Fibroblast of skin of right biceps (primary cell): ENCODE measurements at regions not wholly inside any gene's neighbourhood (a gene's known extent, or its start where the extent isn't known, plus 50 kb on each side); places are given as distances from the start of the nearest gene placed in this dataset.

Experiments used
- DNase-seq: peaks from one replicate; pipeline ENCODE4 v3.0.0-alpha.2; 2013

DNA sequence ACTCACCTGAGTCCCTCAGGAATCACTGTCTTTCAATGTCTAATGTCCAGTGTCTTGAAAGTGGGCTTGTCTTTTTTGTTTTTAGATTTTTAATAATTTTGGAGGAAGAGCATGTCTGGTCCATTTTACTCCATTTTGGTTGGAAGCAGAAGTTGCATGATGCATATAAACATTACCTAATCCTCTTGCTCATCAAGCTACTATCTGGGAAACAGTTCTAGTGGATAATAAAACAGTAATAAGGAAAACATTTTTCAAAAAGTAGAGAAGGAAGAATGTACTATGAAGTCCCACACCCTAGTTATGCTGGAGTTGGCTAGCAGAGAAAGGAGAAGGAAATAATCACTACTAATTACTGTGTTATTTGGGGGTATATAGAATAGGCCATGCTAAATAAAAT lies 263.7 kb downstream of the ETAA1 start:
- no peak for DNase-seq

DNA sequence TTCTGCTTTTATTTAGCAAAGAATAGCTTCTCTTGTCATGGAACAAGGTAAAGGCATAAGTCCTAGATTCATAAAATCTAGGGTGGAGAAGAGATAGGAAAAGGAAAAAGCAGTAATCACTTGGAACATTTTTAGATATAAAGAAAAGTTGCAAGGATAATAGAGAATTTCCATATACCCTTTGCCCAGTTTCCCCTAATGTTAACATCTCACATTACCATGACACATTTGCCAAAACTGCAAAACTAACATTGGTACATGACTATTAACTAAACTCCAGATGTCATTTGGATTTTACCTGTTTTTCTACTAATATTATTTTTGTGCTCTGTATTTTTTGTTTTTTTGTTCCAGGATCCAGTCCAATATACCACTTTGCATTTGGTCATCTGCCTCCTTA lies 265.1 kb downstream of the ETAA1 start:
- no peak for DNase-seq

DNA sequence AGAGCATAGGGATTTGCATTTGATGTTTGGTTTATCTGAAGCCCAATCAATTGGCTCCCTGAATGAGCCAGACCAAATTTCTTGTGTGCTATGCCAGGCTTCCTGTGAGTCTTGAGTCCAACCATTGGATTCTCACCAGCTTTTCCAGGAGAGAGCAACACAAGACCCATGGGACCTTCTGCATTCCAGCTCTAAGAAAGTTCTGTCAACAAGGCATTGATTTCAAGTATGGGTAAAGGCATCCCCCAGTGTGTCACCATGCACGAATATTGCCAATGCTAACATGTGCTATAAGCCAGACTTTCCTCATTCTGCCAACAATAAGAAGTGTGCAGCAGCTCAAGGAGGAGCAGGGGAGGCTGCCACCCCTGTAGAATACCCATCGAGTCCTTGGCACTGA lies 266.6 kb downstream of the ETAA1 start:
- peak; percentile 16 for DNase-seq

DNA sequence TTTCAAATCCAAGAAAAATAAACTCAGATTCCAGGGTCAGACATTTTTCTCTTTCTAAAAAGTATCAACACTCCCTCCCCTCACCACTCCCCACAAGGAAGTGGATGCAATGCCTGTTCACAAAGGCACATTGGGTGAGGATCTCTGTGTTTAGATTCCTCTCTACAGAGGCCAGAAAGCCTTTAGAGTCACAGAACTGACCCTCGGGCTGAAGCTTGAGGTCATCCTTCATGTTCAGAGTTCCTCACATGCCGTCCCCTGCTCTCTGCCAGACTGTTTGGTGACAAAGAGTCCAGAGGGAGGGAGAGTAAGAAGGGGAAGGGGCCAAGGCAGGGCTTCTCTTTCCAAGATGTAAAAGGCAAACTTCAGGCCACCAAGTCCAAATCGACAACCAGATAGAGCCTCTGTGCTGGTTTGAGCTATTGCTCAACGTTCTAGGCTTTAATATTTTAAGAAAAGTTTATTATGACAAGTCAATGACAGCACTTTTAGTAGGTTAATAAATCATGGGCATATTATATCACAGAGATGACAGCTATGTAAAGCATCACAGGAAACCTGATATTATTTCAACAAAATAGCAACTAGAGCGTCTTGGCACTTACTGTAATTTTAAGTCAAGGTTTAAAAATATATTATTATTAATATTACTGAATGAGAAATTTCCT lies 269.4 kb downstream of the ETAA1 start:
- DNase-seq: peak; percentile 34

DNA sequence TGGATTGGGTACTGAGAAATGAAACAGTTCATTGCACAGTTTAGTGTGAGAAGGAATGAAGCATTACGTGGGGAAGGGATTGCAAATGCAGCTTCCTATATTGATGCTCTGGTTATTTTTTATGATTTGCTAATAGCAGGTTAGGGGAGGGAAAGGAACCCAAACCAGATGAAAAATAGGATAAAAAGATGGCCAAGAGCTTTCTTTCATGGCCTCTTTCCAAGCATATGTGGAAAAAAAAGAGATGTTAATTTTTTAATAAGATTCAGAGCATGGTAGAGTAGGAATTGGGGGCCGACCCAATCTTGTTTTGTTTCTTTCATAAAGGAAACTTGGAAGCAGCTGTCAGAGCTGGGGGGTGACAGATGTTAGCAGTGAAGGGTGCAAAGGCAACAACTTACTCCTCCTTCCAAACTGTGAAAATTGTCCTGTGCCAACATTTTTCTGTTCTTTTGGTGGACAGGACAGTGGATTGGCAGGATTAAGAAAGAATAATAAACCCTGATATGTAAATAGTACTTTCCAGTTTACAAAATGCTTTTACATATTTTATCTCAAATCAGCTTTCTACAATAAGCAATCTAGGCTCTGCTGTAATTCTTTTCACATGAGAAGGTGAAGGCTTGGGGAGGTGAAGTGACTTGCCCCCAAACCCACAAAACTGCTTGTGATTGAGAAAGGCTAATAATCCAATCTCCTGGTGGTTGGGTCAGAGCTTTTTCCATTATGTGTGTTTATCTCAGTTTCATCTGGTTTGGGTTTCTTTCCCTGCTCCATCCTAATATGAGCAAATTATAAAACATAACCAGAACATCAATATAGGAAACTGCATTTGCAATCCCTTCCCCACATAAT lies 270.1 kb downstream of the ETAA1 start:
- no peak for DNase-seq

DNA sequence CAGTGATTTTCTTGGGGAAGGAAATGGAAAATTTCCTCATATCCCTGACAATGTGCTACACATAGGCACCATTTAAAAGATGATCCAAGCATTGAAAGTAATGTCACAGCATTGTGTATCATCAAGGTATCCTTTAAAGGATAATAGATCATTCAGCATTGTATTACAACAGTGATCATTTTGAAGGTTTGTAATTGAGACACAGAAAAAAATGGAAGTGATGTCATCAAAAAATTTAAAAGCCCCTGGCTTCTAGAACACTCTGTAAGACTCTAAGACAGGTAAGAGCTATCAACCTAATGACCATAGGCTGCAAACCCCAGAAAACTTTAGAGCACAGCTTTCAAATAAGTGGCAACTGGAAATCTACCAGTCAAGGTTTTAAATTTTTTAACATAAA lies 271.4 kb downstream of the ETAA1 start:
- DNase-seq: no peak

DNA sequence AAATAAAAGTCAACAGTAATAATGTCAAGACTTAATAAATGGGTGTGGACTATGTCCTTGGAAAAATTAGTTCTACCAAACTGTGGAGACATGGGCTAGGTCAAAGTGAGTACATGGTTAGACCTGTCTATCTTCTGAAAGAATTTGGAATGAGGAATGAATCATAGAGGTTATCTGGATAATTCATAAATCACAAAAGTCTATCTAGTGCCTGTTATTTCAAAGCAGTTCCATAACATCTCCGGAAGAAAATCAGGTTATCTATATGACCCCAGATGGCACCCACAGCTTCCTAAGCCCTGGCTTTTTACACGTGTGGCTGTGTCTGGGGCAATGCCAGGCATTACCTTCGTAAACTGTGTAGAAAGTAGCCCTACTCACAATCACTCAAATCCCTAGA lies 272.0 kb downstream of the ETAA1 start:
- no peak for DNase-seq

DNA sequence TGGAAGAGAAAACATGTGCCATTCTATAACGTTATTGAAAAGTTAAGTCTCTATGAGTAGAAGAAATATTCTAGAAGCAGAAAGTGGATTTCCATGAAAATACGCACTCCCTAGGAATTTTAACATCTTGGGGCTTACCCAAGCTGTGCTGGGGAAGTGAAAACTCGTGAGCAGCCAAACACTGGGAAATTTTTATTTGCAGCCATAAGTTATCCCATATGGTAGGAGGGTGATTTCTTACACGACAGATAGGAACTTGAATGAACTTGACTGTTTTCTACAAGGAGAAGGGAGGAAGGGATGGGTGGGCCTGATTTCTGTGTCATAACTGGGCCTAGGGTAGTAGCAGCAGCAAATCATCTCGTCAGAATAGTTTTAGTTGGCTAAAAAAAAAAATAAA lies 272.6 kb downstream of the ETAA1 start:
- no peak for DNase-seq

DNA sequence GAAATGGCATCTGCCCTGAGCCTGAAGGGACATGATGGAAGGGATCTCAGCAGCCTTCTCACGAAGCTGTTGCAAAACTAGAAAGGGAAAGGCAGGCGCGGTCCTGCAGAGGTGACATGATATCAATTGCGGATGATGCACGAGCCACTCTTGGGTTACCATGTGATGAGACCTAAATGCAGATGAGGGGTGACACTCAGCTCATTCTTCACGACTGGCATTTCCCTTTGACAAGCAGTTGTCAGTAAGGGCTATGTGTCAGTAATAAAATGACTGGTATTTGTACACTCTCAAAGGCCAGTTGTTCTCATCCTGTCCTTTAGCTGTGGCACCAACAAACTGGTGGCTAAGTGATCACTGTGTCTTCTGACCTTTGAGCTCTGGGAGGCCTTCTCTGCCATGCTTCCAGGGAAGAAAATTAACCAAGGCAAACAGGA lies 273.6 kb downstream of the ETAA1 start:
- DNase-seq: no peak

DNA sequence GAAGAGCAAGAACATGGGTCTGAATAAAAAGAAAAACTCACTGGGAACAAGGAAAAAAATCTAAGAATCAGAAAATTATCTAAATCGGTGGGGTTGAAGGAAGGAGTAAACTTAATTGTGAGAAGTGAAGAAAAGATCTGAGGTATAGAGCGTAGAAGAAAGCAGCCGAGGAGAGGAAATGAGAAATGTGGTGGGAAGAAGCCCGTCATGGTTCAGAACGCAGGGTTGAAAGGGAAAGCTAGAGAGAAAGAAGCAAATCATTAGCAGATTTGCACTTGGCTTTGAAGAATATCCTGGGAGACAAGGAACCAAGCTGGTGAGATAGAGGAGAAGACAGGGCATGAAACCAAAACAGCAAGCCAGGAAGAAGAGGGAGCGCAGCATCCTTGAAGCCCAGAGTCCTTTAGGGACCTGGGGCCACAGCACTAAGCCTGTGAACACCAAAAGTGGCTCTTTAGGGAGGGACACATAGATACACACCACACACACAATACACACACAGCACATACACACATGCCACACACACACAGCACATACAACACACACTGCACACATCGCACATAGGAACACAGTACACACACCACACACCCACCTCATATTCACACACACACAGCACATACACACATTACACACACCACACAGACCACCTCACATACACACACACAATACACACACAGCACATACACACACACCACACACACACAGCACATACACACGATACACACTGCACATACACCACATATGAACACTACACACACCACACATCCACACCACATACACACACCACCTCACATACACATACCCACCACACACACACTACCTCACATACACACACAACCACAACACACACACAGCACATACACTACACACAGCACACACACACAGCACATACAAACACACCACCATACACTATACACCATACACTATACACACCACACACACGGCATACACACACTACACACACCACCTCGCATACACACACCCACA lies 274.6 kb downstream of the ETAA1 start:
- DNase-seq: no peak

DNA sequence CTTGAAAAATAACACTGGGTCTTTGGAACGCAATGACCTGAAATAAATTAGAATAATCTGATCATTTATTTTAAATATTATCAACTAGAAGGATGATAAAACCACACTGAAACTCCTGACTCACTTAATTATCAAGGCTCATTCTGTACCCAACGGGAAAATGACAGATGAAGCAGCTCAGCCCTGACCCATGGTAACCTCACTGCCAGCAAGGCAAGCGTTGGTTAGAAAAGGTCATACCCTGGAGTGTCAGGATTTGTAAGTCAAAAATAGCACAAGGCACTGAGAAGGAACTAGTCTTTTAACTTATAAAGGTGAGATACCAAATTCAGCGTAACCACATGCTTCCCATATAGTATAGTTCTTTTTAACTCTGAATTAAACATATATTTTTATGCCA lies 277.5 kb downstream of the ETAA1 start:
- no peak for DNase-seq

DNA sequence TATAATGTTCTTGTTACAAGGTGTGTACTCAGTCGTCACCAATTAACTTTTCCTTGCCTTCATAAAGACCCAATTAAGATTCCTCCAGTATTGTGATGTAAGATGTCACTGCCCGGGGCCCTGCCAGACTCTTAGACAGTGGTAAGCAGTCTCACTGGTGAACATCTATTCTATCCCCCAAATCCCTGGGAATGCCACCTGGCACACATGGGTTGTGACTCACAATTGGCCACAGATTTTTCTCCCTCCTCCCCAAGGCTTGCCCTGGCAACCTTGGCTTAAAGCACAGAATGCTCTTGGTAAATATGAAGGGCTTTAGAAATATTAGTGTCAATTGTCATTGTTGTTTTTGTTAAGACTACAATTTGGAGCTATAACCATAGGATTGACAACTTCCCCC lies 287.9 kb downstream of the ETAA1 start:
- no peak for DNase-seq

DNA sequence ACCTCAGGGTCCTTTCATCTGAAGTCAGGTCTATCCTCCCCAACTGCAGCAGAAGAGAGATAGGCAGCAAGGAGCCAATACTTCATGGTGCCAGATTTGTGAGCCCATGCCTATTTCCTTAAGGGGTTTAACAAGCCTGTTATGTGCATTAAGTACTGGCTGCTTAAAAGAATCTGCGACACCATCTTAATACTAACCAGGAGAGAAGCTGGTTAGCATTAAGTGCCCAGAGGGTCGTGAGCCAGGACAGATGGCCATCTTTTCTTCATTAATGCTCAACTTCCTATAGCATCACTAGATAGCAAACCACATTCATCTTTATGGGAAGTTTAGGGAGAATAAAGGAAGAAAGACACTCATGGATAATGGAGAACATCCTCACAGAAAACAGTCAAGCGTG lies 289.1 kb downstream of the ETAA1 start:
- no peak for DNase-seq

DNA sequence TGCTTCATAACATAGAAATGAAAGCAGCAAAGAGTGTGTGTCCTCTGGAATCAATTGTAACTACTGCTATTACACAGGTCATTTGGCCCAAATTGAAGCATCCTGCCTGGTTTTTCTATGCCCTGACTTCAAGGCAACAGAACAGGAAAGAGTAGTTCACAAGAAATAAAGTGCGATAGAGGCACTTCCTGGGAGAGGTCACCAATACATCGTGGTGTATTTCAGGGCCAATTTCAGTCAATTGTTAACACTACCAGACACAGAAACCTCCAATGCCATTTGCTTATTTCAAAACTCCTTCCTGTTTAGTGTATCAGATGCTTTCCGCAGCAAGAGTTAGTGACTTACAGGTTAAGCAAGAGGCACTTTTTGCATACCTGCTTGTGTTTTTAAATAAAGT lies 292.1 kb downstream of the ETAA1 start:
- no peak for DNase-seq

DNA sequence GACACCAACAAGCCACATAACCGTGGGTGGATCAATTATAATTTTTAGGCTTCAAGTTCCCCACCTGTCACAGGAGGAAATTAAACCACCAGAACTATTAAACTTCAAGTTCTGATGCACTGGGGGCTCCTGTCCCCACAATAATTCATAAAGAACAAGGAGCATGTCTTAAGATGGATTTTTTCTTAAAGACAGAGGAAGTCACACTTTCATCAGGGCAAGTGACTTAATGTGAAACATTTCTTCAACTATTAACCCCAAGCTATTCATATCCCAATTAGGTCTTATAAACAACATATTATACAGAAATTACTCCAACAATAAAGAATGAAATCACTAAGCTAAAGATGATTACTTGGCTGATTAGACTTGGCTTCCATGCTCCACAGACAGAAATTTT lies 292.5 kb downstream of the ETAA1 start:
- no peak for DNase-seq

DNA sequence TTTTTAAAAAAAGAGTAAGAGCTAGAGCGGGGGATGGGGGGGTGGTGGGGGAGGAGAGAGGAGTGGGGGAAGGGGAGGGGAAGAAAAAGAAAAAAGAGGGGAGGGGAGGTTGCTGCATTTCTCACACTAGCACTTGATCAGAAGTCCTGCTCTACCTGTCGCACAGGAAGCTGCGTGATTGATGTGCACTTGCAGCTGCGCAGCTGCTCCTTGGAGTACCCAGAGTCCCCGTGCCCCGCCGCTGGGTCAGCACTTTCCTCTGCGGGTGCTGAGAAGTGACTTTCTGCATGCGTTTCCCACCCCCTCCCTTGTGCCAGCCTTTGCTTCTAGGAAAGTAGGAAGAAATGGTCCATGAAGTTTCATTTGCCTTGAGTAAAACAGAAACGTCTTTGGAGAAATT lies 297.3 kb downstream of the ETAA1 start:
- no peak for DNase-seq

DNA sequence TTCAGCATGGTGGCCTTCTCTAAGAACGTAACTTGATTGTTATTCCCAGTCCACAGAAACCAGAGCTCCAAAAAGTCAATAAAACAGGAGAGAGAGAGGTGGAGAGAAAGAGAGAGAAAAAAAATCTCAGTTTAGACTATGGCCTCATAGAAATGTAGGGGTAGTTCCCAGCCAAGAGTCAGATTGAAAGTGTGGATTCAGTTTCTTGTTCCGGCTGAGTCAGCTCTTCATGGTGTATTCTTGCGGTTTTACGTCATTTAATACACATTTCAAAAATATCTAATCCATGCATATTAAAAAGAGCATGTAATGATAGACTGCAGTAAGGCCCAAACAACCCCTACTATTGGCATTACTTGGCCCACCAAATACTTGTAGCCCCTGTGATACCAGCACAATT lies 303.9 kb downstream of the ETAA1 start:
- DNase-seq: peak; percentile 77

DNA sequence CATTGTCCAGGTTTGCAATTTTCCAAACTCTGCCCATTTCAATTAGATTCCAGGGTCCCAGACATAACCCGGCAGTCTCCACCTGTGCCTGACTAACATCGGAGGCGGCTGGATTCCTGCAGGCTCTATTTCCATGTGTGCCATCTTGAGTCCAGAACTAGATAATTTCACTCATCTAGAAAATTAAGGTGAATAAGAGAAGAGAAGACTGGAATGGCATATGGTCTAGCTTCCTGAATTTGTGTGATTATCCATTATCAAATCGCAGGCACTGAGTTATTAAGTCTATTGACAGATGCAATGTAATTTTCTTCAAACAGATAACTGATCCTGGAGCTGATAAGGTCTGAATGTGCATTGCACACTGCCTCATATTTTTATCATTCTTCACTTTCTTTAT lies 305.2 kb downstream of the ETAA1 start:
- no peak for DNase-seq

DNA sequence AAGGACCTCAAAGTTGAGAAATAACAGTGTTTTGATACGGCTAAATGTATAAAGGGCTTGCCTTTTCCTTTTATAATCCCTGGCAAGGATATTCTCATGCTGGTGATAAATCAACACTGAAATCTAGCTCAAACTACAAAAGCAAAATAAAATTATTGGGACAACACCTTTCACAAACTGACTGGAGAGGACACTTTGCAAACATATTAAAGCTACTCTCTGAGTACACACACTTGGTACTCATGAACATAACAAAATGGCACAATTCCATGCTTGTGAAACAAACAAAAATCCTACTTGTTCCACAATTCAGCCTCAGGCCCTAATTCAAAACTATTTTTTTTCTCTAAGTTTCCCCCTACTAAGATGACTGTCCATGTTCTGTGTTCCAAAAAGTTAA lies 305.8 kb downstream of the ETAA1 start:
- DNase-seq: no peak

DNA sequence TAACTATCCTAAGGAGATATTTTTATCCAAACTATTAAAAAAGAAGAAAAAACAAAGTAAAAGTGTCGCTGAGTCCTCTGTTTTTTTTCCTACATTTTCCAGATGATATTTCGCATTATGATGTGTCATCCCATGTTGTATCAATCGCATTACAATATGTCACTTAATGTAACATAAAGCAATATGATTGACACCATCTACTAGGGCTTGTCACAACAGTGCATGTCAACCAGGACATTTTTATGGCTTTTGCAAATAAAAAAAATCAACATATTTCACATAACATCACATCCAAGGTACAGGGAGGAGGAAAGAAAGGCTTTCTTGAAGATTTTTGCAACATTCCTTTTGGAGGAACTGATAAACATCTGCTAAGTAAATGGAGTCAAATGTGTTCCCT lies 308.9 kb downstream of the ETAA1 start:
- DNase-seq: no peak

DNA sequence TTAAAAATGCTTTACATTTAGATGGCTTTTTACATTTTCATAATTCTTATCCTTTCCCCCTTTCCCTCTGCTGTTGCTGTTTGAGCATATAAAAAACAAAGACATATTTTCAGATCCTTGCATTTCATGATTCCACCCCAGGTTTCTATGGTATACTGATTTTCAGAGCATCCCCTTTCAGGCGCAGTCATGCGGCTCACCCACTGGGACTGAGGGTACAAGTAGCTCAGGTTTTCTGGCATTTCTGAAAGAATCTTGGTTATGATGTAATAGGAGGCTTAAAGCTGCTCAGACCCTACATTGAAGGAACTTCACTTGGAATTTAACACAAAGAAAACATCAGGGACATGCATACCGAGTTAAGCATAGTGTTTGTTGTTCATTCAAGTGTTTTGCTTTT lies 310.8 kb downstream of the ETAA1 start:
- DNase-seq: no peak

DNA sequence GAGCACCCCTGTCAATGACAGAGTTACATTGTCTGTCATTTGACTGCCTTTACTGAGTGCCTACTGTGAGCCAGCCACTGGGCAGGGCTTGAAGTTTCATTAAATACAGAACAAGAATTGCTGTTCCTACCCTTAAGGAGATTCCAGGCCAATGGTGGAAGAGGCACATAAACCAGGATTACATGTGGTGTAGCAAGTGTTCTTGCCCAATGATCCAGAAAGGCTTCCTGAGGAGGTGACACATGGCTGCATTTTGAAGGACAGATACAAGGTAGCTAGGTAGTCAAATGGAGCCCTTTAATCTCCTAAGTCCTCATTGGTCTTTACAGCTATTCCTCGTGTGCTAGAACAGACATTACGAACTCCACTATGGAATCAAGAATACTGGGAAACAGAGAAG lies 312.7 kb downstream of the ETAA1 start:
- DNase-seq: no peak

DNA sequence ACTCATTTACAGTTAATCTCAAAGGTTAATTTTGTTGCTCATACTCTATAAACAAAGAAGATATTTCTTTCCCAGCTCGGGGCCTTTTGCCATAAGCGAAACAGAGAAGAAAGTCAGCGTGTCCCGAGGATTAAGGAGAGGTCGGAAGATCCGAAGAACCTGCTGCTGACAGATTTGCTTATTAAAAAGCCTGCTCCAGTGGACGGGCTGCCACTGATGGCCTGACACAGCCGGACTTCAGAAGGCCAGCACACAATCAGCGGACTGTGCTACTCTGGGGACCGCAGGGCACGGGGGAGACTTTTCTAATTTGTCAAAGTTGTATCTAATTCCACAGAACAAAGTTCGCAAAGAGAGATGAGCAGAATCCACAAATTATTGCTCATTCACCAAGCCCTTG lies 315.4 kb downstream of the ETAA1 start:
- no peak for DNase-seq
